Effector CD8-positive, alpha-beta T cell (primary cell): ENCODE measurements at regions not wholly inside any gene's neighbourhood (a gene's known extent, or its start where the extent isn't known, plus 50 kb on each side); places are given as distances from the start of the nearest gene placed in this dataset.

Experiments
- DNase-seq: peaks from one replicate; lab custom pipeline; 2025; lab: John Stamatoyannopoulos, UW

DNA sequence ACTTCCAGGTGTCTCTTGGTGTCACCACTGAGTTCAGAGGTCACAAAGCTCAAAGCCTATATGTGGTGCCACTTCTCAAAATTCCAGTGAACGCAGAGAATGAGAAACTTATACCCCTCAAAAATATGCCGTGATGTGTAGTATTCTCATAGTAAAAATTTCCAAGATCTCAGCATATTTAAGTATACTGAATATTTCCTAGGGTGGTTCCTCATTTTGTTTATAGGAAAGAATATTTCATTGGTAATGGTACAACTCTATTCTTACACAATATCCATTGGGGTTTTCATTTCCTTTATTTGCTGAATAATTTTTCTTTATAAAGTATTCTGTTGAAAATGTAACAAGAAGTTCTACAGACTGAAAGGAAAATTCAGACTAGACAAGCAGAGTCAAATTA, 58.9 kb upstream of the ADO start:
- no peak for DNase-seq

DNA sequence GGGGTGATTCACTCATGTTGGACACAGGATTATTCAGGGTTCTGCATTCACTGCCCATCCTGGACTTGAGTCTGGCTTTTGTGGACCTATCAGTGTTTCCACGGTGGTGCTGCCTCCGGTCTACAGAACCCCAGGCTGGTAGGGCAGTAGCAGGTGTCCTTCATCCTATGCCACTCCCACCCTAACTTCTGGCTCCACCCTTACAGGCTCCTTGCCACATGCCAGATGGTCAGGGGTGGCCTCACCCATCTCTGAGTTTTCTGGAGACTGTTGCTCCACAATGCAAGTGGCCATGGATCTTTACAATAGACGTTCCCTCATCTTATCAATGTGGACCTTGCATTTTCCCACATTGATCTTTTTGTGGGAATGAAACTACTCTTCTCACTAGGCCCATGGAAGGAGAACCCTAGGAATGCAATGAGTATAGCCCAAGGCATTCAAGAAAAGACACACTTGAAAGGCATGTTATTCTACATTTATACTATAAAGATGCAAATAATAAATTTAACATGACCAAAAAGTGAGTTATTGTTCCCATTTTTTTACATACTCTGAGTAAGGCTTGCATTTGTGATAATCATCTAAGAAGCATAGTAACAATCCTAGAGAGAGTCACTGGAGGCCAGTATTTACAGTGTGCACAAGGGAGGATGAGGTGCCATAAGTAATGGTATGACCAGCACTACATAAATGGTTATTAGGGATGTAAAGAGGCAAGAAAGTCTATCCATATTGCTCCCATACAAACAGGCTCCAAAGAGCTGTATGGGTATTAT, 57.4 kb upstream of the ADO start:
- DNase-seq = no peak

DNA sequence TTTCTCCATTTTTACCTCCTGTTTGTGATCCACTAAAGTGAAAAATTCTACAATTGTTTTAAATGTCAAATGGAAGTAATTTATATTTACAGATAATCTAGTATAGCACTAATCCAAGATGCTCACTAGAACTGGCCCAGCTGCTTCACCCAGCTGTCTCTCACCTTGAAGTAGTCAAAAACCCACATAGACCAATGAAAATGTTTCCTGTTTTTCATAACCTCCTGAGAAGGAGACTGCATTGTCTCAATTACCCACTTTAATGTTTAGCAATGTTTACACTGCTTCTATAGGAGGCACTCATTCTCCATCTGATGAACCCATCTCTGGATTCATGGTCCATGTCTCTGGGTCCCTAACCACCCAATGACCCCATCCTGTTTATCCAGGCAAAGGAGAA, 56.1 kb upstream of the ADO start:
- DNase-seq = no peak

DNA sequence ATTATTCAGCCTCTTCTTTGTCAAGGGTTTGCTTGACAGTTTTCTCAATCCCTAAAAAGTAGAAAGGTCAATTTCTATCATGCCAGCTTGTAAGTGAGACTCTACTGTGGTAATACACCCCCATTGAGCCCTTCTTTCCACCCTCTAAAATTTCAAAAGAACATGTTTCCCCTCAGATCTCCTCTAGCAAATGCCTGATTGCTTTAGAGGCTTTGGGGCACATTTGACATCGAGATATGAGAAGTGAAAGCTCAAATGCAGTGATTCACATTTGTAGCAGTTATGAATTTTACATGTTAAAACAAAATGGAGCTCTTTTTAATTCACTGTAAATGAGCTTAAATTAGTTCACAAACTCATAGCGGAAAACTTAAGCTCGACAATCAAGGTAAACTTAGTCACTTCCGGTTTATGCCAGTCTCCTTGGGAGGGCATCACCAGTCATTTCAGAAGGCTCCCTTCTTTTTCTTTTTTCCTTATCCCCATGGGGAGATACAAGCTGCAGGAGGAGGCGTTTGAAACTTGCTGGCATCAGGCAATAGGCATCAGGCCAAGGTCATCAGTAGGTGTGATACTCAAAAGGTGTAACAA, 55.3 kb upstream of the ADO start:
- no peak for DNase-seq
